T-helper 2 cell treated with Interferon-gamma antibody and Interleukin-4, amounts not matched to agents 5 μg/mL and 100 μg/mL, for 36 hours (primary cell): ENCODE measurements at regions not wholly inside any gene's neighbourhood (a gene's known extent, or its start where the extent isn't known, plus 50 kb on each side); places are given as distances from the start of the nearest gene placed in this dataset.

Experiments used
- DNase-seq: peaks from one replicate; pipeline ENCODE4 v3.0.0; 2021; ENCODE audit warnings: low spot score
- H3K27ac Mint-ChIP-seq: one replicate; pipeline ENCODE4 v1.8.0; 2021; ENCODE audit warnings: mild to moderate bottlenecking, mixed read lengths
- H3K27me3 Mint-ChIP-seq: one replicate; pipeline ENCODE4 v1.8.0; 2021; ENCODE audit warnings: low read depth, mixed read lengths
- H3K36me3 Mint-ChIP-seq: one replicate; pipeline ENCODE4 v1.8.0; 2021; ENCODE audit warnings: low read depth, mixed read lengths
- H3K4me1 Mint-ChIP-seq: one replicate; pipeline ENCODE4 v1.8.0; 2021; ENCODE audit warnings: low read depth, mixed read lengths
- H3K4me3 Mint-ChIP-seq: one replicate; pipeline ENCODE4 v1.8.0; 2022; ENCODE audit warnings: mild to moderate bottlenecking, moderate library complexity, mixed read lengths
- H3K9me3 Mint-ChIP-seq: one replicate; pipeline ENCODE4 v1.8.0; 2021; ENCODE audit warnings: mixed read lengths

- Mint-ChIP-seq H3K4me1 (peaks cover 4% of the 10 kb centered on the region), H3K36me3 (no peaks in the 10 kb centered on the region), H3K4me3 (no peak overlapping the region), H3K9me3 (no peaks in the 10 kb centered on the region), H3K27ac (no peak overlapping the region), H3K27me3 (no peaks in the 10 kb centered on the region)
- no peak for DNase-seq
Measured at GRCh38 chr14:53896726-53897125, 59.9 kb downstream of the BMP4 start.

- H3K27ac Mint-ChIP-seq = no peak overlapping the region
- no peaks in the 10 kb centered on the region for H3K9me3 Mint-ChIP-seq
- no peak for DNase-seq
- H3K4me3 Mint-ChIP-seq = no peak overlapping the region
- peaks cover 4% of the 10 kb centered on the region for H3K4me1 Mint-ChIP-seq
- H3K27me3 Mint-ChIP-seq = no peaks in the 10 kb centered on the region
- H3K36me3 Mint-ChIP-seq = no peaks in the 10 kb centered on the region
Measured at GRCh38 chr14:53894456-53894855, 62.2 kb downstream of the BMP4 start.

GRCh38 chr14:53893374-53893773 is 63.3 kb downstream of the BMP4 start:
- H3K36me3 Mint-ChIP-seq = no peaks in the 10 kb centered on the region
- no peak overlapping the region for H3K27ac Mint-ChIP-seq
- H3K4me1 Mint-ChIP-seq = peaks cover 4% of the 10 kb centered on the region
- H3K9me3 Mint-ChIP-seq = no peaks in the 10 kb centered on the region
- H3K4me3 Mint-ChIP-seq = no peak overlapping the region
- no peak for DNase-seq
- H3K27me3 Mint-ChIP-seq = no peaks in the 10 kb centered on the region

- DNase-seq = no peak
- Mint-ChIP-seq H3K4me1 (peaks cover 4% of the 10 kb centered on the region), H3K27ac (no peak overlapping the region), H3K4me3 (no peak overlapping the region), H3K9me3 (no peaks in the 10 kb centered on the region), H3K27me3 (no peaks in the 10 kb centered on the region), H3K36me3 (no peaks in the 10 kb centered on the region)
Measured at GRCh38 chr14:53890611-53891101, 66.0 kb downstream of the BMP4 start.

GRCh38 chr14:53888535-53889386 is 67.9 kb downstream of the BMP4 start:
- Mint-ChIP-seq H3K4me3 (no peak overlapping the region), H3K4me1 (no peaks in the 10 kb centered on the region), H3K27ac (no peak overlapping the region), H3K9me3 (no peaks in the 10 kb centered on the region), H3K36me3 (no peaks in the 10 kb centered on the region), H3K27me3 (peaks cover 2% of the 10 kb centered on the region)
- no peak for DNase-seq

- Mint-ChIP-seq H3K4me1 (no peaks in the 10 kb centered on the region), H3K27me3 (peaks cover 2% of the 10 kb centered on the region), H3K27ac (no peak overlapping the region)
Measured at GRCh38 chr14:53885136-53885640, 71.4 kb downstream of the BMP4 start.

GRCh38 chr14:53884601-53885000 is 72.0 kb downstream of the BMP4 start:
- DNase-seq = no peak
- no peak overlapping the region for H3K27ac Mint-ChIP-seq
- H3K36me3 Mint-ChIP-seq = no peaks in the 10 kb centered on the region
- H3K27me3 Mint-ChIP-seq = peaks cover 2% of the 10 kb centered on the region
- H3K4me3 Mint-ChIP-seq = no peak overlapping the region
- no peaks in the 10 kb centered on the region for H3K4me1 Mint-ChIP-seq
- H3K9me3 Mint-ChIP-seq = no peaks in the 10 kb centered on the region

More at GRCh38 chr14:53885136-53885640, 71.4 kb downstream of the BMP4 start:
- no peak for DNase-seq
- Mint-ChIP-seq H3K9me3 (no peaks in the 10 kb centered on the region), H3K4me3 (no peak overlapping the region), H3K36me3 (no peaks in the 10 kb centered on the region)

- no peaks in the 10 kb centered on the region for H3K4me1 Mint-ChIP-seq
- no peaks in the 10 kb centered on the region for H3K36me3 Mint-ChIP-seq
- peaks cover 2% of the 10 kb centered on the region for H3K27me3 Mint-ChIP-seq
- H3K4me3 Mint-ChIP-seq = no peak overlapping the region
- H3K9me3 Mint-ChIP-seq = no peaks in the 10 kb centered on the region
- no peak for DNase-seq
- H3K27ac Mint-ChIP-seq = no peak overlapping the region
Measured at GRCh38 chr14:53883739-53884138, 72.9 kb downstream of the BMP4 start.

GRCh38 chr14:53882684-53883083 is 73.9 kb downstream of the BMP4 start:
- H3K27ac Mint-ChIP-seq = no peak overlapping the region
- no peaks in the 10 kb centered on the region for H3K36me3 Mint-ChIP-seq
- DNase-seq = no peak
- H3K27me3 Mint-ChIP-seq = peaks cover 2% of the 10 kb centered on the region
- no peaks in the 10 kb centered on the region for H3K9me3 Mint-ChIP-seq
- H3K4me3 Mint-ChIP-seq = no peak overlapping the region
- no peaks in the 10 kb centered on the region for H3K4me1 Mint-ChIP-seq

GRCh38 chr14:53881921-53882320 is 74.7 kb downstream of the BMP4 start:
- no peaks in the 10 kb centered on the region for H3K9me3 Mint-ChIP-seq
- H3K36me3 Mint-ChIP-seq = no peaks in the 10 kb centered on the region
- DNase-seq = no peak
- H3K4me3 Mint-ChIP-seq = no peak overlapping the region
- peaks cover 2% of the 10 kb centered on the region for H3K27me3 Mint-ChIP-seq
- H3K4me1 Mint-ChIP-seq = no peaks in the 10 kb centered on the region
- no peak overlapping the region for H3K27ac Mint-ChIP-seq

- DNase-seq = no peak
- Mint-ChIP-seq H3K4me3 (no peak overlapping the region), H3K27ac (no peak overlapping the region), H3K4me1 (no peaks in the 10 kb centered on the region), H3K36me3 (no peaks in the 10 kb centered on the region), H3K27me3 (peaks cover 2% of the 10 kb centered on the region), H3K9me3 (peaks cover 4% of the 10 kb centered on the region)
Measured at GRCh38 chr14:53881161-53881871, 75.3 kb downstream of the BMP4 start.

GRCh38 chr14:53880761-53881160 is 75.9 kb downstream of the BMP4 start:
- Mint-ChIP-seq H3K4me3 (no peak overlapping the region), H3K4me1 (no peaks in the 10 kb centered on the region), H3K9me3 (peaks cover 4% of the 10 kb centered on the region), H3K27me3 (peaks cover 2% of the 10 kb centered on the region), H3K27ac (no peak overlapping the region), H3K36me3 (no peaks in the 10 kb centered on the region)
- DNase-seq = no peak

- H3K36me3 Mint-ChIP-seq = no peaks in the 10 kb centered on the region
- H3K9me3 Mint-ChIP-seq = peaks cover 4% of the 10 kb centered on the region
- no peak overlapping the region for H3K4me3 Mint-ChIP-seq
- no peak for DNase-seq
- H3K27ac Mint-ChIP-seq = no peak overlapping the region
- no peaks in the 10 kb centered on the region for H3K27me3 Mint-ChIP-seq
- no peaks in the 10 kb centered on the region for H3K4me1 Mint-ChIP-seq
Measured at GRCh38 chr14:53879747-53880146, 76.9 kb downstream of the BMP4 start.

- H3K4me3 Mint-ChIP-seq = no peak overlapping the region
- DNase-seq = no peak
- H3K27me3 Mint-ChIP-seq = no peaks in the 10 kb centered on the region
- no peaks in the 10 kb centered on the region for H3K4me1 Mint-ChIP-seq
- H3K36me3 Mint-ChIP-seq = no peaks in the 10 kb centered on the region
- H3K27ac Mint-ChIP-seq = no peak overlapping the region
- H3K9me3 Mint-ChIP-seq = peaks cover 4% of the 10 kb centered on the region
Measured at GRCh38 chr14:53879022-53879686, 77.5 kb downstream of the BMP4 start.
